Upper lobe of right lung (tissue), 1 donor: ENCODE measurements at regions not wholly inside any gene's neighbourhood (a gene's known extent, or its start where the extent isn't known, plus 50 kb on each side); places are given as distances from the start of the nearest gene placed in this dataset.

Experiments
- ATAC-seq: fragments of 200-7000 bp; cut with Tn5 transposase; one replicate; pipeline ENCODE4 v1.9.1; 2020; ENCODE audit warnings: mild to moderate bottlenecking, moderate library complexity
- DNase-seq: peaks from one replicate; pipeline ENCODE4 v3.0.0-alpha.2; 2020
- H3K27ac ChIP-seq: fragments of 200-600 bp; one replicate; pipeline ENCODE4 v1.8.0; 2022
- H3K27me3 ChIP-seq: fragments of 200-600 bp; one replicate; pipeline ENCODE4 v1.8.0; 2022; ENCODE audit warnings: mild to moderate bottlenecking
- H3K36me3 ChIP-seq: fragments of 200-600 bp; one replicate; pipeline ENCODE4 v1.8.0; 2022
- H3K4me1 ChIP-seq: fragments of 200-600 bp; one replicate; pipeline ENCODE4 v1.8.0; 2022
- H3K4me3 ChIP-seq: fragments of 200-600 bp; one replicate; pipeline ENCODE4 v1.8.0; 2022; ENCODE audit warnings: mild to moderate bottlenecking
- H3K9me3 ChIP-seq: fragments of 200-600 bp; one replicate; pipeline ENCODE4 v1.8.0; 2022
- intact Hi-C: fragments of 100-400 bp; cut with DNase I; formaldehyde crosslinking; loops from one replicate; pipeline ENCODE4 v1.11.0; 2022
- TF ChIP-seq, protein P1 (sequence below): fragments of 200-600 bp; IDR thresholded peaks from one replicate; pipeline ENCODE4 v1.8.0; 2022; ENCODE audit warnings: antibody characterized with exemption
- donor health status: DM: no; HTN: yes; CAD: no; lungs with severe emphysema.

DNA sequence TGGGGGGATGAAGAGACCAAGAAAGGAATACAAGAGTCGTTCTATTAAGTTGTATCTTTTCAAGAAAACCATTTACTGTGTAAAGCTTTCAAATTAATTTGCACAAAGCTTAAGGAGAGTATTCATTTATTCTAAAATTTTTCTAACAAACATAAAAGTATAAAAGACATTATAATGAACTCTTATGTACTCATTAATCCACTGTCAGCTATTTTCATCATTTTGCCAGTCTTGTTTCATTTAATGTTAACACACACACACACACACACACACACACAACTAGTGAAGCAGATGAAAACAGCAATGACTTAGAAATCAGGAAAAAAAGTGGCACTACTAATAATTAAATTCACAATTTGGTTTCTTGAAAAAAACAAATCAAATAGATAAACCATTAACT is 176.7 kb downstream of the TLE1 start:
- Histone ChIP-seq H3K9me3 (no peaks in the 10 kb centered on the region), H3K27ac (no peak overlapping the region), H3K27me3 (no peaks in the 10 kb centered on the region), H3K4me3 (no peak overlapping the region), H3K4me1 (no peaks in the 10 kb centered on the region), H3K36me3 (no peaks in the 10 kb centered on the region)
- DNase-seq (no peak), ATAC-seq (no peak)
- intact Hi-C loops = no loop called here
- TF ChIP-seq, protein P1, sequence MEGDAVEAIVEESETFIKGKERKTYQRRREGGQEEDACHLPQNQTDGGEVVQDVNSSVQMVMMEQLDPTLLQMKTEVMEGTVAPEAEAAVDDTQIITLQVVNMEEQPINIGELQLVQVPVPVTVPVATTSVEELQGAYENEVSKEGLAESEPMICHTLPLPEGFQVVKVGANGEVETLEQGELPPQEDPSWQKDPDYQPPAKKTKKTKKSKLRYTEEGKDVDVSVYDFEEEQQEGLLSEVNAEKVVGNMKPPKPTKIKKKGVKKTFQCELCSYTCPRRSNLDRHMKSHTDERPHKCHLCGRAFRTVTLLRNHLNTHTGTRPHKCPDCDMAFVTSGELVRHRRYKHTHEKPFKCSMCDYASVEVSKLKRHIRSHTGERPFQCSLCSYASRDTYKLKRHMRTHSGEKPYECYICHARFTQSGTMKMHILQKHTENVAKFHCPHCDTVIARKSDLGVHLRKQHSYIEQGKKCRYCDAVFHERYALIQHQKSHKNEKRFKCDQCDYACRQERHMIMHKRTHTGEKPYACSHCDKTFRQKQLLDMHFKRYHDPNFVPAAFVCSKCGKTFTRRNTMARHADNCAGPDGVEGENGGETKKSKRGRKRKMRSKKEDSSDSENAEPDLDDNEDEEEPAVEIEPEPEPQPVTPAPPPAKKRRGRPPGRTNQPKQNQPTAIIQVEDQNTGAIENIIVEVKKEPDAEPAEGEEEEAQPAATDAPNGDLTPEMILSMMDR = no peak

DNA sequence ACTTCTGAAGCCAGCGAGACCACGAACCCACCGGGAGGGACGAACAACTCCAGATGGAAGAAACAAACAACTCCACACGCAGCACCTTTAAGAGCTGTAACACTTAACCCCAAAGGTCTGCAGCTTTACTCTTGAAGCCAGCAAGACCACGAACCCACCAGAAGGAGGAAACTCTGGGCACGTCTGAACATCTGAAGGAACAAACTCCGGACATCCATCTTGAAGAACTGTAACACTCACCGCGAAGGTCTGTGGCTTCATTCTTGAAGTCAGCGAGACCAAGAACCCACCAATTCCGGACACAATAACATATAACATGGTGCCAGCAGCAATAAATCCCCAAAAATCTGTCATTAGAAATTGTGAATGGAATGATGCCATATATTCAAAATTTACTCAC is 180.9 kb downstream of the TLE1 start:
- Histone ChIP-seq H3K27ac (no peak overlapping the region), H3K9me3 (no peaks in the 10 kb centered on the region), H3K4me3 (no peak overlapping the region), H3K4me1 (no peaks in the 10 kb centered on the region), H3K36me3 (no peaks in the 10 kb centered on the region), H3K27me3 (no peaks in the 10 kb centered on the region)
- intact Hi-C loops = no loop called here
- ATAC-seq (no peak), DNase-seq (no peak)
- TF ChIP-seq, protein P1 = no peak

- Histone ChIP-seq H3K4me3 (no peak overlapping the region), H3K27ac (no peak overlapping the region), H3K36me3 (no peaks in the 10 kb centered on the region), H3K27me3 (no peaks in the 10 kb centered on the region), H3K4me1 (no peaks in the 10 kb centered on the region), H3K9me3 (no peaks in the 10 kb centered on the region)
- no peak for DNase-seq
- intact Hi-C loops = no loop called here
- peak; percentile 16 for ATAC-seq
- TF ChIP-seq, protein P1 = no peak
Measured at GRCh38 chr9:81506941-81507864, 182.1 kb downstream of the TLE1 start.

DNA sequence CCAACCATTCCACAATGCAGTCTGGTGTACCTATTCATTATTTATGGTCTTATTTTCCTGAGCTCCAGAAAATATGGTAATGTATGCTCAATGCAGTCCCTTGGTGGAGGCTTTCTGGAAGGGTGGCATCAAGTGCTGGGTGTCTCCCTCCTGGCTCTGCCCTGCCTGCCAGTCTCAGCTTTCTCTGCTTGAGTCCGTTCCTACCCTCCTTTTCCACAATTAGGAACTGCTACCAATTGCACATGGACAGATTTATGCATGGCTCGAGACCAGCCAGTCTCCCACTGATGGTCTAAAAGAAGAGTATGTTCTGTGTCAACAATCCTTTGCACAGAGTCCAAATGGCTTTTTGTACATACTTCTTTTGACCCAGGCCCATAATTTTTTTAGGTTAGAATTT is 189.8 kb downstream of the TLE1 start:
- ATAC-seq (no peak), DNase-seq (no peak)
- TF ChIP-seq, protein P1 = no peak
- no peaks in the 10 kb centered on the region for H3K9me3 ChIP-seq
- H3K4me3 ChIP-seq = no peak overlapping the region
- no peaks in the 10 kb centered on the region for H3K27me3 ChIP-seq
- H3K36me3 ChIP-seq = no peaks in the 10 kb centered on the region
- H3K27ac ChIP-seq = peak overlapping the region; percentile 40
- intact Hi-C loops = no loop called here
- H3K4me1 ChIP-seq = peaks cover 4% of the 10 kb centered on the region

GRCh38 chr9:81499021-81499454 is 190.3 kb downstream of the TLE1 start:
- TF ChIP-seq, protein P1 = no peak
- DNase-seq (no peak), ATAC-seq (no peak)
- peak overlapping the region; percentile 40 for H3K27ac ChIP-seq
- peaks cover 4% of the 10 kb centered on the region for H3K4me1 ChIP-seq
- no peaks in the 10 kb centered on the region for H3K9me3 ChIP-seq
- no peaks in the 10 kb centered on the region for H3K27me3 ChIP-seq
- intact Hi-C loops = no loop called here
- H3K36me3 ChIP-seq = no peaks in the 10 kb centered on the region
- H3K4me3 ChIP-seq = no peak overlapping the region
